Neural cell (in vitro differentiated cells): ENCODE measurements at regions not wholly inside any gene's neighbourhood (a gene's known extent, or its start where the extent isn't known, plus 50 kb on each side); places are given as distances from the start of the nearest gene placed in this dataset.
"Not testable (repeated sequence)": the region's sequence is repeated elsewhere in the genome, so short reads cannot be mapped to it uniquely, and the experiment has no call there.

ENCODE experiments used
- EP300 ChIP-seq: fragments of 450-650 bp; conservative IDR thresholded peaks from 2 replicates; pipeline ENCODE4 v1.6.1; 2014; ENCODE audit warnings: antibody characterized with exemption, mild to moderate bottlenecking, moderate library complexity; ENCODE audit not compliant: poor library complexity, severe bottlenecking
- EZH2 ChIP-seq: fragments of 200-600, 300-800 bp; shearing (Covaris generic), sonication (generic); IDR thresholded peaks from 2 replicates; pipeline ENCODE4 v1.6.1; 2014; ENCODE audit warnings: antibody characterized with exemption, low read length, borderline replicate concordance, mild to moderate bottlenecking; ENCODE audit not compliant: insufficient read depth, poor library complexity, severe bottlenecking
- MXI1 ChIP-seq: fragments of 450-650 bp; conservative IDR thresholded peaks from 2 replicates; pipeline ENCODE4 v1.6.1; 2014; ENCODE audit warnings: antibody characterized with exemption, mild to moderate bottlenecking; ENCODE audit not compliant: poor library complexity, severe bottlenecking
- POLR2AphosphoS5 ChIP-seq: IDR thresholded peaks from 2 replicates; pipeline ENCODE4 v1.6.1; 2012
- RAD21 ChIP-seq: fragments of 450-650 bp; conservative IDR thresholded peaks from 2 replicates; pipeline ENCODE4 v1.6.1; 2014; ENCODE audit warnings: antibody characterized with exemption, mild to moderate bottlenecking, moderate library complexity
- SMC3 ChIP-seq: fragments of 450-650 bp; conservative IDR thresholded peaks from 2 replicates; pipeline ENCODE4 v1.6.1; 2014; ENCODE audit warnings: antibody characterized with exemption, mild to moderate bottlenecking, moderate library complexity; ENCODE audit not compliant: poor library complexity
- TAF1 ChIP-seq: IDR thresholded peaks from 2 replicates; pipeline ENCODE4 v1.6.1; 2012; ENCODE audit warnings: low read depth
- TF ChIP-seq, protein P1 (sequence below): fragments of 450-650 bp; IDR thresholded peaks from 2 replicates; pipeline ENCODE4 v1.5.1; 2014; ENCODE audit warnings: antibody characterized with exemption, mild to moderate bottlenecking, moderate library complexity; ENCODE audit not compliant: poor library complexity, severe bottlenecking
- TF ChIP-seq, protein P2 (sequence below): IDR thresholded peaks from 2 replicates; pipeline ENCODE4 v1.6.1; 2012; ENCODE audit warnings: borderline replicate concordance

DNA sequence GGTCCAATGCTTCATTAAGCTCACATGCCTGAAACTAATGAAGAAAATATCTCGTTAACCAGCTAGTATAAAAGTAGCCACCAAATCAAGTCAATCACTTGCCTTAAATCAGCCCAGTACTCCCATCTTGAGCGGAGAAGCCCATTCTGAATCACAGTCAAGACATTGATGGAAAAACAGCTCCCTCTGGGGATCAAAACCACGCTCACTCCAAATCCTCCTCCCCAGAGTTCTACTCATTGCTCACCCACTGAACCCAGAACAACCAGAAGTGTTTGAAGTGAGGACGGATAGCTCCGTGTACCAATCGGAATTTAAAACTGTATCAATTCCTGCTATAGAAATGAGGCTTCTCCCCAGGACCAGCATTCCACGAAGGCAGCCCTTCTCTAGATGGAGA lies 163.3 kb downstream of the UNC93B1 start:
- TF ChIP-seq, protein P1, sequence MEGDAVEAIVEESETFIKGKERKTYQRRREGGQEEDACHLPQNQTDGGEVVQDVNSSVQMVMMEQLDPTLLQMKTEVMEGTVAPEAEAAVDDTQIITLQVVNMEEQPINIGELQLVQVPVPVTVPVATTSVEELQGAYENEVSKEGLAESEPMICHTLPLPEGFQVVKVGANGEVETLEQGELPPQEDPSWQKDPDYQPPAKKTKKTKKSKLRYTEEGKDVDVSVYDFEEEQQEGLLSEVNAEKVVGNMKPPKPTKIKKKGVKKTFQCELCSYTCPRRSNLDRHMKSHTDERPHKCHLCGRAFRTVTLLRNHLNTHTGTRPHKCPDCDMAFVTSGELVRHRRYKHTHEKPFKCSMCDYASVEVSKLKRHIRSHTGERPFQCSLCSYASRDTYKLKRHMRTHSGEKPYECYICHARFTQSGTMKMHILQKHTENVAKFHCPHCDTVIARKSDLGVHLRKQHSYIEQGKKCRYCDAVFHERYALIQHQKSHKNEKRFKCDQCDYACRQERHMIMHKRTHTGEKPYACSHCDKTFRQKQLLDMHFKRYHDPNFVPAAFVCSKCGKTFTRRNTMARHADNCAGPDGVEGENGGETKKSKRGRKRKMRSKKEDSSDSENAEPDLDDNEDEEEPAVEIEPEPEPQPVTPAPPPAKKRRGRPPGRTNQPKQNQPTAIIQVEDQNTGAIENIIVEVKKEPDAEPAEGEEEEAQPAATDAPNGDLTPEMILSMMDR: not testable (repeated sequence)
- not testable (repeated sequence) for TF ChIP-seq POLR2AphosphoS5, EZH2, RAD21, EP300, TAF1, SMC3, MXI1
- TF ChIP-seq, protein P2, sequence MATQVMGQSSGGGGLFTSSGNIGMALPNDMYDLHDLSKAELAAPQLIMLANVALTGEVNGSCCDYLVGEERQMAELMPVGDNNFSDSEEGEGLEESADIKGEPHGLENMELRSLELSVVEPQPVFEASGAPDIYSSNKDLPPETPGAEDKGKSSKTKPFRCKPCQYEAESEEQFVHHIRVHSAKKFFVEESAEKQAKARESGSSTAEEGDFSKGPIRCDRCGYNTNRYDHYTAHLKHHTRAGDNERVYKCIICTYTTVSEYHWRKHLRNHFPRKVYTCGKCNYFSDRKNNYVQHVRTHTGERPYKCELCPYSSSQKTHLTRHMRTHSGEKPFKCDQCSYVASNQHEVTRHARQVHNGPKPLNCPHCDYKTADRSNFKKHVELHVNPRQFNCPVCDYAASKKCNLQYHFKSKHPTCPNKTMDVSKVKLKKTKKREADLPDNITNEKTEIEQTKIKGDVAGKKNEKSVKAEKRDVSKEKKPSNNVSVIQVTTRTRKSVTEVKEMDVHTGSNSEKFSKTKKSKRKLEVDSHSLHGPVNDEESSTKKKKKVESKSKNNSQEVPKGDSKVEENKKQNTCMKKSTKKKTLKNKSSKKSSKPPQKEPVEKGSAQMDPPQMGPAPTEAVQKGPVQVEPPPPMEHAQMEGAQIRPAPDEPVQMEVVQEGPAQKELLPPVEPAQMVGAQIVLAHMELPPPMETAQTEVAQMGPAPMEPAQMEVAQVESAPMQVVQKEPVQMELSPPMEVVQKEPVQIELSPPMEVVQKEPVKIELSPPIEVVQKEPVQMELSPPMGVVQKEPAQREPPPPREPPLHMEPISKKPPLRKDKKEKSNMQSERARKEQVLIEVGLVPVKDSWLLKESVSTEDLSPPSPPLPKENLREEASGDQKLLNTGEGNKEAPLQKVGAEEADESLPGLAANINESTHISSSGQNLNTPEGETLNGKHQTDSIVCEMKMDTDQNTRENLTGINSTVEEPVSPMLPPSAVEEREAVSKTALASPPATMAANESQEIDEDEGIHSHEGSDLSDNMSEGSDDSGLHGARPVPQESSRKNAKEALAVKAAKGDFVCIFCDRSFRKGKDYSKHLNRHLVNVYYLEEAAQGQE: not testable (repeated sequence)
